ENCODE measurements at regions not wholly inside any gene's neighbourhood (a gene's known extent, or its start where the extent isn't known, plus 50 kb on each side); places are given as distances from the start of the nearest gene placed in this dataset.

DNA sequence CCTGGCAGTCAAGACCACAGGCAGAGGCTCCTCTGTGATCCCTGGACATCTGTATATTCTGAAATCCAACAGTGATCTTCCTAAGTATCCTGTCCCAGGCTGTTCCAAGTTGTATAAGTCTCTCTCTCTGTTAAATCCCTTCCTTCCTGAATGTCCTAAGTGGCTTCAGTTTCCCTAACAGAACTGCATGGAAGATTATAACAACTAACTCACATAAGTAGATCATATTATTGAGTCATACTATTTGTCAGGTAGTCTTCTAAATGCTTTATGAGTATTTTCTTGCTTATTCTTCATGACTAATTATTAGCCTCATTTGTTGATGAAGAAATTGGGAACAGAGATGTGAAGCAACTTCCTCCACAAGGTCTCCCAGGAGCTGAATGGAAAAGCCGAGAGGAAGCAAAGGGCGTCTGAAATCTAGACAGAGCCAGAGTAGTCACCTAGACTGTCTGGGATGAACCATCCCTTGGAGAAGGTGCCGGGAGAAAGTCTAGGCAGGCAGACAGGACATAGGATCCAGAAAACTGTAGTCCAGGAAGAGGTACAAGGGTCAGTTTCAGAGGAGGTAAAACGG lies 93.2 kb upstream of the FAT3 start:
- TF ChIP-seq KLF1 (tag by site-specific recombination; IDR thresholded peaks at IDR 0.05): no peak
- TF ChIP-seq ZNF211 (tag by site-specific recombination; IDR thresholded peaks at IDR 0.05; ENCODE audit: low read depth): no peak
- no peak for TF ChIP-seq ZNF311 (tag by site-specific recombination; IDR thresholded peaks at IDR 0.05; ENCODE audit: borderline replicate concordance)
- no peak for TF ChIP-seq CTCF (tag by site-specific recombination; IDR thresholded peaks at IDR 0.05)
- TF ChIP-seq, protein P1, sequence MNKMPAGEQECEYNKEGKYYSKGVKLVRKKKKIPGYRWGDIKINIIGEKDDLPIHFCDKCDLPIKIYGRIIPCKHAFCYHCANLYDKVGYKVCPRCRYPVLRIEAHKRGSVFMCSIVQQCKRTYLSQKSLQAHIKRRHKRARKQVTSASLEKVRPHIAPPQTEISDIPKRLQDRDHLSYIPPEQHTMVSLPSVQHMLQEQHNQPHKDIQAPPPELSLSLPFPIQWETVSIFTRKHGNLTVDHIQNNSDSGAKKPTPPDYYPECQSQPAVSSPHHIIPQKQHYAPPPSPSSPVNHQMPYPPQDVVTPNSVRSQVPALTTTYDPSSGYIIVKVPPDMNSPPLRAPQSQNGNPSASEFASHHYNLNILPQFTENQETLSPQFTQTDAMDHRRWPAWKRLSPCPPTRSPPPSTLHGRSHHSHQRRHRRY (tag by site-specific recombination; IDR thresholded peaks at IDR 0.05): no peak
- no peak for TF ChIP-seq MZF1 (tag by site-specific recombination; IDR thresholded peaks at IDR 0.05; ENCODE audit: borderline replicate concordance)
- TF ChIP-seq HOXC10 (CRISPR knock-in tag; IDR thresholded peaks at IDR 0.05): no peak
- TF ChIP-seq ZNF274 (IDR thresholded peaks at IDR 0.05; ENCODE audit: low read length): no peak
- TF ChIP-seq ZNF274 (tag by site-specific recombination; IDR thresholded peaks at IDR 0.05; ENCODE audit: borderline replicate concordance): no peak
- TF ChIP-seq ZNF292 (tag by site-specific recombination; IDR thresholded peaks at IDR 0.05; ENCODE audit: borderline replicate concordance, low read depth): no peak
- TF ChIP-seq GLI4 (tag by site-specific recombination; IDR thresholded peaks at IDR 0.05): no peak
